H9 (cell line): ENCODE measurements at regions not wholly inside any gene's neighbourhood (a gene's known extent, or its start where the extent isn't known, plus 50 kb on each side); places are given as distances from the start of the nearest gene placed in this dataset.

Experiments
- DNase-seq: peaks from one replicate; pipeline ENCODE4 v3.0.0-alpha.2; 2017
- H2AFZ ChIP-seq: one replicate; pipeline ENCODE4 v1.6.1; 2013; ENCODE audit warnings: mild to moderate bottlenecking, low read length, control low read depth, moderate library complexity
- H2AK5ac ChIP-seq: 2 replicates; pipeline ENCODE4 v1.6.1; 2013; ENCODE audit warnings: low read length, control low read depth, mixed read lengths; ENCODE audit not compliant: insufficient read length
- H2BK120ac ChIP-seq: one replicate; pipeline ENCODE4 v1.6.1; 2013; ENCODE audit warnings: low read depth, mild to moderate bottlenecking, low read length, control low read depth, inconsistent platforms; ENCODE audit not compliant: poor library complexity, severe bottlenecking
- H2BK12ac ChIP-seq: 2 replicates; pipeline ENCODE4 v1.6.1; 2013; ENCODE audit warnings: low read length, control low read depth, mixed read lengths, low read depth; ENCODE audit not compliant: insufficient read length
- H2BK15ac ChIP-seq: 2 replicates; pipeline ENCODE4 v1.6.1; 2013; ENCODE audit warnings: low read depth, low read length, control low read depth
- H2BK20ac ChIP-seq: one replicate; pipeline ENCODE4 v1.6.1; 2013; ENCODE audit warnings: low read depth, mild to moderate bottlenecking, low read length, control low read depth, inconsistent platforms; ENCODE audit not compliant: poor library complexity, severe bottlenecking
- H2BK5ac ChIP-seq: 2 replicates; pipeline ENCODE4 v1.6.1; 2013; ENCODE audit warnings: low read length, control low read depth, mixed read lengths; ENCODE audit not compliant: insufficient read length
- H3K14ac ChIP-seq: 2 replicates; pipeline ENCODE4 v1.6.1; 2013; ENCODE audit warnings: low read length, control low read depth; ENCODE audit not compliant: insufficient read depth
- H3K18ac ChIP-seq: 2 replicates; pipeline ENCODE4 v1.6.1; 2013; ENCODE audit warnings: low read depth, mild to moderate bottlenecking, mixed read lengths, low read length, control low read depth; ENCODE audit not compliant: insufficient read length
- H3K23ac ChIP-seq: 2 replicates; pipeline ENCODE4 v1.6.1; 2013; ENCODE audit warnings: low read length, control low read depth, mixed read lengths, low read depth; ENCODE audit not compliant: insufficient read length
- H3K23me2 ChIP-seq: 2 replicates; pipeline ENCODE4 v1.6.1; 2013; ENCODE audit warnings: low read depth, mild to moderate bottlenecking, mixed read lengths, low read length, control low read depth; ENCODE audit not compliant: insufficient read length, poor library complexity, severe bottlenecking
- H3K27ac ChIP-seq: 2 replicates; pipeline ENCODE4 v1.5.1; 2013; ENCODE audit warnings: low read length, control low read depth, mixed read lengths, low read depth; ENCODE audit not compliant: insufficient read length
- H3K27me3 ChIP-seq: 2 replicates; pipeline ENCODE4 v1.6.1; 2013; ENCODE audit warnings: low read length, control low read depth, inconsistent platforms; ENCODE audit not compliant: insufficient read depth
- H3K4ac ChIP-seq: 2 replicates; pipeline ENCODE4 v1.6.1; 2013; ENCODE audit warnings: low read depth, mild to moderate bottlenecking, control low read depth, inconsistent platforms, low read length, moderate library complexity
- H3K4me1 ChIP-seq: 2 replicates; pipeline ENCODE4 v1.6.1; 2013; ENCODE audit warnings: low read length, control low read depth, inconsistent platforms; ENCODE audit not compliant: insufficient read depth
- H3K4me2 ChIP-seq: 2 replicates; pipeline ENCODE4 v1.6.1; 2013; ENCODE audit warnings: low read length, control low read depth, mixed read lengths; ENCODE audit not compliant: insufficient read length, insufficient read depth
- H3K56ac ChIP-seq: 2 replicates; pipeline ENCODE4 v1.6.1; 2013; ENCODE audit warnings: low read depth, mild to moderate bottlenecking, mixed read lengths, low read length, control low read depth; ENCODE audit not compliant: insufficient read length
- H3K79me1 ChIP-seq: 2 replicates; pipeline ENCODE4 v1.6.1; 2013; ENCODE audit warnings: low read depth, mild to moderate bottlenecking, moderate library complexity, low read length, control low read depth, inconsistent platforms; ENCODE audit not compliant: insufficient read depth, poor library complexity, severe bottlenecking
- H3K79me2 ChIP-seq: 2 replicates; pipeline ENCODE4 v1.6.1; 2013; ENCODE audit warnings: low read length, control low read depth, inconsistent platforms; ENCODE audit not compliant: insufficient read depth
- H3K9ac ChIP-seq: 2 replicates; pipeline ENCODE4 v1.6.1; 2013; ENCODE audit warnings: low read length, control low read depth, mixed read lengths; ENCODE audit not compliant: insufficient read length; ENCODE audit errors: extremely low read depth
- H3K9me3 ChIP-seq: one replicate; pipeline ENCODE4 v1.6.1; 2013; ENCODE audit warnings: low read depth, low read length, inconsistent platforms; ENCODE audit not compliant: control insufficient read depth
- H3T11ph ChIP-seq: one replicate; pipeline ENCODE4 v1.6.1; 2013; ENCODE audit warnings: mild to moderate bottlenecking, low read length, control low read depth, inconsistent platforms
- H4K20me1 ChIP-seq: one replicate; pipeline ENCODE4 v1.6.1; 2013; ENCODE audit not compliant: control insufficient read depth, insufficient read length, insufficient read depth
- H4K5ac ChIP-seq: 2 replicates; pipeline ENCODE4 v1.6.1; 2013; ENCODE audit warnings: low read depth, mild to moderate bottlenecking, mixed read lengths, low read length, control low read depth; ENCODE audit not compliant: insufficient read length
- H4K8ac ChIP-seq: replicated peaks from 2 replicates; pipeline ENCODE4 v1.6.1; 2013; ENCODE audit warnings: low read length, control low read depth, mixed read lengths, low read depth; ENCODE audit not compliant: insufficient read length
- H4K91ac ChIP-seq: 2 replicates; pipeline ENCODE4 v1.6.1; 2013; ENCODE audit warnings: low read depth, mild to moderate bottlenecking, moderate library complexity, mixed read lengths, low read length, control low read depth; ENCODE audit not compliant: insufficient read length
- H3K27ac Mint-ChIP-seq, 3 experiments: 2 replicates in 2 of 3; 3 replicates in 1 of 3; pipeline ENCODE4 v1.8.0; 2020 to 2021; ENCODE audit warnings: mixed read lengths in 3 of 3, mild to moderate bottlenecking in 1 of 3, moderate library complexity in 1 of 3
- H3K27me3 Mint-ChIP-seq: 2 replicates; pipeline ENCODE4 v1.8.0; 2021; ENCODE audit warnings: low read depth, mild to moderate bottlenecking, moderate library complexity, mixed read lengths
- H3K36me3 Mint-ChIP-seq, 3 experiments: 2 replicates in 2 of 3; 3 replicates in 1 of 3; pipeline ENCODE4 v1.8.0; 2020 to 2021; ENCODE audit warnings: low read depth in 3 of 3, mixed read lengths in 3 of 3; ENCODE audit not compliant: insufficient read depth in 1 of 3
- H3K4me1 Mint-ChIP-seq, 2 experiments: 2 replicates each; pipeline ENCODE4 v1.8.0; 2020; ENCODE audit warnings: mixed read lengths in 2 of 2
- H3K4me3 Mint-ChIP-seq, 2 experiments: 2 replicates in 1 of 2; 3 replicates in 1 of 2; pipeline ENCODE4 v1.8.0; 2020 to 2021; ENCODE audit warnings: mild to moderate bottlenecking in 2 of 2, mixed read lengths in 2 of 2, moderate library complexity in 1 of 2
- H3K9me3 Mint-ChIP-seq, 2 experiments: 2 replicates in 1 of 2; 3 replicates in 1 of 2; pipeline ENCODE4 v1.8.0; 2020; ENCODE audit warnings: mild to moderate bottlenecking in 2 of 2, mixed read lengths in 2 of 2, moderate library complexity in 1 of 2
- CTCF ChIP-seq: fragments of 200-600 bp; sonication (generic); conservative IDR thresholded peaks from 3 replicates; pipeline ENCODE4 v1.8.0; 2021; ENCODE audit warnings: antibody characterized with exemption, mild to moderate bottlenecking
- WGBS: extraction: QIAGEN DNeasy Blood & Tissue Kit; methylation state at CpG from one replicate; pipeline ENCODE4 v1.1.7; 2013; ENCODE audit warnings: missing lambda C conversion rate, low lambda C conversion rate, mixed read lengths; ENCODE audit not compliant: insufficient read length; ENCODE audit errors: extremely low coverage; 5-methylcytosine and 5-hydroxymethylcytosine counted together

DNA sequence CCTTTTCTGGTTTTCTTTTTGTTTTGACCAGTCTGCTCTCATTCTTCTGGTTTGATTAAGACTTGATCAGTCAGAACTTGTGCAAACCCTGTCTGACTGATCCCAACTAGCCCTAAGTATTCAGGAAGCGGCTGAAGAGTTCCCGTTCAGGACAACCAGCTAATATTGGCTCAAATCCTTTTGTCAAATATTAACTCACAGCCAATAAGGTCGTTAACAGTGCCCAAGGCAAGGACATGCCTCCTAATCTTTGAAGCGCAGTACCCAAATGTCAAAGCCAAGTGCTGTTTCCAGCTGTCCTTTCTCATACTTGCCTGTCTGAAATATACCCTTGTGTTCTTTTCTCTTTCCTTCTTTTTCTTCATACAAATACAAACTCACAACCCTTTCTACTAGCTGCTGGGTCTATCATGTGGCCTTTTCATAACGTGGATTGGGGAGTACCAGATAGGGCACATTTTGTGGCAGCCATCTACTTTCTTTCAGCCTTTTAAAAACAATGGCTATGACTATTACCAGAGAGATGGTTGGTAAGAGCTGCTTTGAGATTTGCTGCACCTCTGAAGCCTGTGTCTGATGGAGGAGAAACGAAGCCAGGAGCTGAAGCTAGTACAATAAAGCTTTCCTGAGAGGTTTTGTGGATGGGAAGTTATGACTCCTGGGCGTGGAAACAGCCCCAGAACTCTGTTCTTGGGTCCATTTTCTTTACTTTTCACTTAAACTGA, 266.4 kb upstream of the ZNF608 start:
- no peak overlapping the region for H3T11ph ChIP-seq
- no CpG with 5 or more reads among the region's 7 CpGs for WGBS
- H3K79me2 ChIP-seq = no peaks in the 10 kb centered on the region
- Mint-ChIP-seq H3K27ac (peak overlapping the region in 2 of 3 experiments; percentile 11 to 68; a peak in 2 of 7 replicates), H3K4me3 (no peak overlapping the region), H3K4me1 (peaks cover 24% of the 10 kb centered on the region in 2 experiments), H3K36me3 (no peaks in the 10 kb centered on the region), H3K9me3 (no peaks in the 10 kb centered on the region), H3K27me3 (no peaks in the 10 kb centered on the region)
- no peaks in the 10 kb centered on the region for H4K20me1 ChIP-seq
- no peak overlapping the region for H3K27ac ChIP-seq
- no peak overlapping the region for H3K9ac ChIP-seq
- H3K9me3 ChIP-seq = no peaks in the 10 kb centered on the region
- H4K8ac ChIP-seq = no peak overlapping the region
- no peak overlapping the region for H3K18ac ChIP-seq
- H3K4me2 ChIP-seq = no peak overlapping the region
- no peaks in the 10 kb centered on the region for H3K79me1 ChIP-seq
- no peak for TF ChIP-seq CTCF
- H3K27me3 ChIP-seq = no peaks in the 10 kb centered on the region
- H3K4ac ChIP-seq = no peak overlapping the region
- DNase-seq = no peak
- no peak overlapping the region for H3K56ac ChIP-seq
- no peak overlapping the region for H2AK5ac ChIP-seq
- H2BK15ac ChIP-seq = no peak overlapping the region
- no peak overlapping the region for H3K23ac ChIP-seq
- H2AFZ ChIP-seq = no peak overlapping the region
- H2BK20ac ChIP-seq = no peak overlapping the region
- no peak overlapping the region for H4K91ac ChIP-seq
- H2BK12ac ChIP-seq = no peak overlapping the region
- no peak overlapping the region for H4K5ac ChIP-seq
- H3K14ac ChIP-seq = no peak overlapping the region
- H2BK5ac ChIP-seq = no peak overlapping the region
- no peak overlapping the region for H2BK120ac ChIP-seq
- H3K4me1 ChIP-seq = no peaks in the 10 kb centered on the region; the same call in 1 of the 2 replicates
- no peaks in the 10 kb centered on the region for H3K23me2 ChIP-seq
